Endothelial cell of umbilical vein (primary cell): ENCODE measurements at regions not wholly inside any gene's neighbourhood (a gene's known extent, or its start where the extent isn't known, plus 50 kb on each side); places are given as distances from the start of the nearest gene placed in this dataset.

Experiments used
- BruUV-seq: library from RNA; stranded (reverse); fragments of 400-500 nt; replicated peaks from 2 replicates; lab custom pipeline; 2021; lab: Mats Ljungman, UMichigan
- CTCF ChIA-PET: fragments of 300-600, 350-600 bp; sonication (Branson Sonifier 250); formaldehyde crosslinking; loops from one replicate; lab custom pipeline; 2021; ENCODE audit warnings: antibody characterized with exemption, inconsistent platforms; lab: Charles Lee
- POLR2A ChIA-PET: fragments of 300-600, 350-600 bp; sonication (Branson Sonifier 250); formaldehyde crosslinking; loops from one replicate; lab custom pipeline; 2021; ENCODE audit warnings: antibody characterized with exemption, inconsistent platforms; lab: Charles Lee
- DNase-seq: peaks from one replicate; pipeline ENCODE4 v3.0.0-alpha.2; 2011; ENCODE audit warnings: low read depth, low spot score
- FAIRE-seq: peaks from 2 replicates; lab custom pipeline; 2011; peaks lifted over from hg19 to GRCh38; lab: Jason Lieb, UNC
- H2AFZ ChIP-seq: 2 replicates; pipeline ENCODE4 v1.6.0; 2012; ENCODE audit warnings: low read depth, low read length, control low read depth, inconsistent platforms
- H3K27ac ChIP-seq: 2 replicates; pipeline ENCODE4 v1.5.1; 2011; ENCODE audit warnings: low read depth, mild to moderate bottlenecking, control low read depth, low read length, moderate library complexity; ENCODE audit not compliant: insufficient read depth
- H3K27me3 ChIP-seq, 2 experiments: 2 replicates each; pipeline versions ENCODE4 v1.6.0 to v1.6.1; 2011; ENCODE audit warnings: low read length in 2 of 2, mixed read lengths in 1 of 2; ENCODE audit not compliant: control insufficient read depth in 2 of 2, insufficient read depth in 2 of 2
- H3K36me3 ChIP-seq, 2 experiments: 2 replicates in 1 of 2; 3 replicates in 1 of 2; pipeline ENCODE4 v1.5.1; 2011; ENCODE audit warnings: low read length in 2 of 2, mild to moderate bottlenecking in 1 of 2, moderate library complexity in 1 of 2; ENCODE audit not compliant: control insufficient read depth in 2 of 2, insufficient read depth in 2 of 2; ENCODE audit errors: extremely low read depth in 1 of 2
- H3K4me1 ChIP-seq: 3 replicates; pipeline ENCODE4 v1.5.1; 2011; ENCODE audit warnings: mild to moderate bottlenecking, low read length; ENCODE audit not compliant: control insufficient read depth, insufficient read depth; ENCODE audit errors: extremely low read depth
- H3K4me2 ChIP-seq: 2 replicates; pipeline ENCODE4 v1.6.1; 2011; ENCODE audit warnings: low read length, control low read depth, mixed read lengths; ENCODE audit not compliant: insufficient read depth
- H3K4me3 ChIP-seq, 3 experiments: fragments of 200-600 bp in 1 of 3; sonication (generic), shearing (Covaris generic) in 1 of 3; replicated peaks in 1 of 3; 2 replicates each; pipeline ENCODE4 v1.5.1; 2011 to 2016; ENCODE audit warnings: control low read depth in 3 of 3, low read length in 3 of 3, mild to moderate bottlenecking in 2 of 3, inconsistent platforms in 1 of 3, low read depth in 1 of 3, moderate library complexity in 1 of 3; ENCODE audit not compliant: insufficient read depth in 1 of 3
- H3K79me2 ChIP-seq: 2 replicates; pipeline ENCODE4 v1.6.0; 2012; ENCODE audit warnings: low read length, inconsistent platforms; ENCODE audit not compliant: control insufficient read depth, insufficient read depth
- H3K9ac ChIP-seq: replicated peaks from 2 replicates; pipeline ENCODE3; 2011; ENCODE audit warnings: low read length, control low read depth; ENCODE audit not compliant: insufficient read depth; ENCODE audit errors: extremely low read depth
- H3K9me1 ChIP-seq: replicated peaks from 3 replicates; pipeline ENCODE4 v1.6.0; 2011; ENCODE audit warnings: mild to moderate bottlenecking, low read length; ENCODE audit not compliant: control insufficient read depth, insufficient read depth; ENCODE audit errors: extremely low read depth
- H3K9me3 ChIP-seq: replicated peaks from 2 replicates; pipeline ENCODE4 v1.5.1; 2012; ENCODE audit warnings: low read length, inconsistent platforms; ENCODE audit not compliant: control insufficient read depth, insufficient read depth
- H4K20me1 ChIP-seq: replicated peaks from 2 replicates; pipeline ENCODE3; 2011; ENCODE audit warnings: mild to moderate bottlenecking, low read length; ENCODE audit not compliant: control insufficient read depth, insufficient read depth; ENCODE audit errors: extremely low read depth
- CTCF ChIP-seq, 2 donors: IDR thresholded peaks; 1 replicate in 1 of 2; 2 replicates in 1 of 2; pipeline ENCODE4 v1.5.1; 2011; ENCODE audit warnings: low read length in 2 of 2, mild to moderate bottlenecking in 2 of 2, moderate library complexity in 2 of 2, control low read depth in 1 of 2, inconsistent platforms in 1 of 2, low read depth in 1 of 2; ENCODE audit not compliant: insufficient read depth in 1 of 2; ENCODE audit errors: extremely low read depth in 1 of 2
- EZH2 ChIP-seq: IDR thresholded peaks from 2 replicates; pipeline ENCODE4 v1.6.1; 2012; ENCODE audit warnings: borderline replicate concordance, low read depth, mild to moderate bottlenecking, moderate library complexity, low read length, inconsistent platforms; ENCODE audit not compliant: severe bottlenecking
- FOS ChIP-seq: IDR thresholded peaks from 2 replicates; pipeline ENCODE4 v1.6.1; 2011; ENCODE audit warnings: mild to moderate bottlenecking, low read length, moderate library complexity, borderline replicate concordance; ENCODE audit not compliant: insufficient read depth
- GATA2 ChIP-seq: IDR thresholded peaks from 2 replicates; pipeline ENCODE4 v1.7.0; 2011; ENCODE audit warnings: low read depth, mild to moderate bottlenecking, moderate library complexity, mixed read lengths, low read length; ENCODE audit not compliant: insufficient read length, insufficient read depth
- JUN ChIP-seq: IDR thresholded peaks from 2 replicates; pipeline ENCODE4 v1.6.1; 2011; ENCODE audit warnings: borderline replicate concordance, low read depth; ENCODE audit not compliant: insufficient read length, insufficient read depth
- MAX ChIP-seq: IDR thresholded peaks from 2 replicates; pipeline ENCODE4 v1.6.1; 2011; ENCODE audit not compliant: insufficient read depth, insufficient read length
- MYC ChIP-seq: IDR thresholded peaks from one replicate; pipeline ENCODE4 v1.6.1; 2011; ENCODE audit warnings: mild to moderate bottlenecking, low read depth, low read length
- POLR2A ChIP-seq: IDR thresholded peaks from 2 replicates; pipeline ENCODE4 v1.6.1; 2012; ENCODE audit warnings: low read depth, mild to moderate bottlenecking, control low read depth, low read length
- POLR2AphosphoS5 ChIP-seq: IDR thresholded peaks from 2 replicates; pipeline ENCODE4 v1.6.1; 2012; ENCODE audit warnings: low read depth, mild to moderate bottlenecking, control low read depth, low read length, moderate library complexity; ENCODE audit not compliant: insufficient read depth
- dilution Hi-C: fragments of 300-500 bp; cut with MboI; formaldehyde crosslinking; loops from one replicate; pipeline ENCODE4 v1.15.0; 2019; ENCODE audit warnings: low sequenced_read_pairs; ENCODE audit not compliant: extremely low pct_ligation_motif_present
- intact Hi-C: fragments of 100-400 bp; cut with micrococcal nuclease; formaldehyde crosslinking; loops from one replicate; pipeline ENCODE4 v1.10.0; 2022

DNA sequence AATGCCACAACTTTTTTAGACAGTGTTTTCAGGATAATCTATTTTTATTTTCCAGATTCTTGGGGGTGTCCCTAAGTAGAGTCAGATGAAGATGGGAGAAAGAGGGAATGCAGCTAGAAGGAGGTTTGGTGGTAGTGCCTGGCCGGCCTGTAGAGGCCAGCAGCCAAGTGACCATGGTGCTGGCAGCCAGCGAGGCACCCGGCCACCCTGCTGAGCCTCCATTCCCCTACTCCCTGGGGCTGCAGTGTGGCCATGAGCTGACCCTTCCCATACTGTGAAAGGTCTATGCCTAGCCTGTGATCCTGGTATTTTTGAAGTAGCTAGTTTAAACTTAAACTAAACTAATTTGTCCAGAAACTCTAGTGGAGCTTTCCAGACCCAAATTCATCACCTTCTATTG, 268.6 kb downstream of the CYRIA start:
- dilution Hi-C loops (no loop called here), intact Hi-C loops (no loop called here)
- no peak overlapping the region for H3K27ac ChIP-seq
- H2AFZ ChIP-seq = no peak overlapping the region
- no peak overlapping the region for H3K4me2 ChIP-seq
- ChIA-PET POLR2A (no interaction called here), CTCF (no interaction called here)
- no peaks in the 10 kb centered on the region for H3K36me3 ChIP-seq
- FAIRE-seq (no peak), DNase-seq (no peak)
- H3K27me3 ChIP-seq = no peaks in the 10 kb centered on the region
- TF ChIP-seq JUN (no peak), POLR2AphosphoS5 (no peak), MAX (no peak), FOS (no peak), POLR2A (no peak), MYC (no peak), CTCF (IDR thresholded peaks at IDR 0.05; ENCODE audit: extremely low read depth in 1 of 2, insufficient read depth in 1 of 2, low read depth in 1 of 2, low read length in 2 of 2) (no peak), EZH2 (no peak), GATA2 (no peak)
- no peak overlapping the region for H3K9ac ChIP-seq
- no peak overlapping the region for H3K4me3 ChIP-seq
- H3K4me1 ChIP-seq = no peaks in the 10 kb centered on the region
- BruUV-seq = no TSS peak
- no peaks in the 10 kb centered on the region for H4K20me1 ChIP-seq
- no peaks in the 10 kb centered on the region for H3K9me1 ChIP-seq
- H3K79me2 ChIP-seq = no peaks in the 10 kb centered on the region
- H3K9me3 ChIP-seq = peaks cover 2% of the 10 kb centered on the region
